Peyer's patch (tissue), 4 donors: ENCODE measurements at regions not wholly inside any gene's neighbourhood (a gene's known extent, or its start where the extent isn't known, plus 50 kb on each side); places are given as distances from the start of the nearest gene placed in this dataset.
A peak's percentile ranks its signal among the peaks of the same experiment; 100 is the strongest.

Source experiments
- DNase-seq, 3 donors: peaks; one replicate each; pipeline ENCODE4 v3.0.0-alpha.2; 2017 to 2019
- H3K27ac ChIP-seq, 4 donors: fragments of 200-600 bp; sonication (generic); one replicate each; pipeline ENCODE4 v1.5.1; 2016 to 2019
- H3K27me3 ChIP-seq, 2 donors: fragments of 200-600 bp; sonication (generic); one replicate each; pipeline ENCODE4 v1.5.1; 2019
- H3K36me3 ChIP-seq, 3 donors: fragments of 200-600 bp; sonication (generic); one replicate each; pipeline ENCODE4 v1.5.1; 2016 to 2019
- H3K4me1 ChIP-seq, 4 donors: fragments of 200-600 bp; sonication (generic); one replicate each; pipeline ENCODE4 v1.5.1; 2016 to 2019
- H3K4me3 ChIP-seq, 4 donors: fragments of 200-600 bp; sonication (generic); 1 replicate in 3 of 4; 2 replicates in 1 of 4; pipeline ENCODE4 v1.5.1; 2016 to 2019; ENCODE audit warnings: mild to moderate bottlenecking in 1 of 4
- H3K9me3 ChIP-seq, 4 donors: fragments of 200-600 bp; sonication (generic); one replicate each; pipeline ENCODE4 v1.5.1; 2016 to 2019; ENCODE audit warnings: mild to moderate bottlenecking in 1 of 4
- POLR2A ChIP-seq, 2 donors: fragments of 450-650 bp; IDR thresholded peaks; one replicate each; pipeline ENCODE4 v1.5.1; 2017; ENCODE audit warnings: antibody characterized with exemption in 2 of 2, mild to moderate bottlenecking in 2 of 2, moderate library complexity in 2 of 2
- TF ChIP-seq, protein P1 (sequence below), 6 experiments: fragments of 450-650 bp in 4 of 6; fragments of 200-600 bp in 2 of 6; sonication (generic) in 1 of 6; IDR thresholded peaks; one replicate each; pipeline ENCODE4 v1.5.1; 2017 to 2019; ENCODE audit warnings: antibody characterized with exemption in 6 of 6, mild to moderate bottlenecking in 3 of 6, moderate library complexity in 1 of 6

DNA sequence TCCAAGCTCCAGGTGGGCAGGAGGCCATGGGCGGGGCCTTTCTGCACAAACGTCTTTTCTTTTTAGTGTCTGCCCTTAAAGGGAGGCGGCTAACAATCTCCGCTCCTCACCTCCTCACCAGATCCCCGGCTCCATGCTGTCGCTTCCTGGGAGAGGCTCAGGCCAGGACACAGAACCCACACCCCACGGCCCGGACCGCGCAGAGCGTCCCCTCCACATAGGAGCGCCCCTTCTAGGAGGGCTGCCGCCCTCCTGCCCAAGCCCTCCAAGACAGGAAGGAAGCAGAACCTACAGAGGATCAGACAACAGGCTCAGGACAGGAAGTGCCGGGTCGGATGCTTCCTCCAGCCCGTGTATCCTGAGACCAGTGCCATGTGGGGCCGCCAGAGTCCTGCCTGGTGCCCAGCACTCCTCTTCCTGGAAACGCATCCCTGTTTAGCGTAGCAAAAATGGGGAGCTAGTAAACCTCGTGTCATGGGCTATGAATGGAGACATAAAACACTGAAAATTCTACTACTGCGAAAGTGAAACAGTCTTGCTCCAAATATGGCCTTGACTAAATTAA is 83.2 kb upstream of the ATP10A start:
- no peak overlapping the region for H3K27ac ChIP-seq
- no peak overlapping the region for H3K4me3 ChIP-seq
- H3K4me1 ChIP-seq: peaks cover 0 to 2% (median 0%) of the 10 kb centered on the region in 4 donors
- no peak for TF ChIP-seq POLR2A (IDR thresholded peaks at IDR 0.05)
- TF ChIP-seq, protein P1, sequence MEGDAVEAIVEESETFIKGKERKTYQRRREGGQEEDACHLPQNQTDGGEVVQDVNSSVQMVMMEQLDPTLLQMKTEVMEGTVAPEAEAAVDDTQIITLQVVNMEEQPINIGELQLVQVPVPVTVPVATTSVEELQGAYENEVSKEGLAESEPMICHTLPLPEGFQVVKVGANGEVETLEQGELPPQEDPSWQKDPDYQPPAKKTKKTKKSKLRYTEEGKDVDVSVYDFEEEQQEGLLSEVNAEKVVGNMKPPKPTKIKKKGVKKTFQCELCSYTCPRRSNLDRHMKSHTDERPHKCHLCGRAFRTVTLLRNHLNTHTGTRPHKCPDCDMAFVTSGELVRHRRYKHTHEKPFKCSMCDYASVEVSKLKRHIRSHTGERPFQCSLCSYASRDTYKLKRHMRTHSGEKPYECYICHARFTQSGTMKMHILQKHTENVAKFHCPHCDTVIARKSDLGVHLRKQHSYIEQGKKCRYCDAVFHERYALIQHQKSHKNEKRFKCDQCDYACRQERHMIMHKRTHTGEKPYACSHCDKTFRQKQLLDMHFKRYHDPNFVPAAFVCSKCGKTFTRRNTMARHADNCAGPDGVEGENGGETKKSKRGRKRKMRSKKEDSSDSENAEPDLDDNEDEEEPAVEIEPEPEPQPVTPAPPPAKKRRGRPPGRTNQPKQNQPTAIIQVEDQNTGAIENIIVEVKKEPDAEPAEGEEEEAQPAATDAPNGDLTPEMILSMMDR (IDR thresholded peaks at IDR 0.05): no peak
- no peaks in the 10 kb centered on the region for H3K36me3 ChIP-seq
- no peak for DNase-seq
- no peaks in the 10 kb centered on the region for H3K27me3 ChIP-seq
- H3K9me3 ChIP-seq: peaks cover 0 to 3% (median 0%) of the 10 kb centered on the region in 4 donors

DNA sequence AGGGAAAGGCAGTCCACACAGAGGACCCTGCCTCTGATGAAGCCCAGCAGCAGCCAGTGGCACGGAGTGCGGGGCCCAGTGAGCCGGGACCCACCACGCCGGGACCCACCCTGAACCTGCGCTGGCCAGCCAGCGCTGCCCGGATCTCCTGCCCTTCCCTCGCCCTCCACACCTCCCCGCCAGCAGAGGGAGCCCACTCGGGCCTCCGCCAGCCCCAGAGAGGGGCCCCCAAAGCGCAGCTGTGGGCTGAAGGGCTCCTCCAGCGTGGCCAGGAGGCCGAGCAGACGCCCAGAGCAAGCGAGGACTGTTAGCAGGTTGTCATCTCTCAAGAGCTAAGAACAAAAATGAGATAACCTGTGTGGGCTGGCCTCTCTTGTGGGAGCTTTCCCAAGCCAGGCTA is 81.3 kb upstream of the ATP10A start:
- Histone ChIP-seq H3K27ac (no peak overlapping the region), H3K4me1 (peaks cover 0 to 2% (median 0%) of the 10 kb centered on the region in 4 donors), H3K9me3 (peaks cover 0 to 3% (median 0%) of the 10 kb centered on the region in 4 donors), H3K36me3 (no peaks in the 10 kb centered on the region), H3K27me3 (no peaks in the 10 kb centered on the region), H3K4me3 (no peak overlapping the region)
- TF ChIP-seq, protein P1 (IDR thresholded peaks at IDR 0.05): no peak
- TF ChIP-seq POLR2A (IDR thresholded peaks at IDR 0.05): no peak
- DNase-seq: no peak

DNA sequence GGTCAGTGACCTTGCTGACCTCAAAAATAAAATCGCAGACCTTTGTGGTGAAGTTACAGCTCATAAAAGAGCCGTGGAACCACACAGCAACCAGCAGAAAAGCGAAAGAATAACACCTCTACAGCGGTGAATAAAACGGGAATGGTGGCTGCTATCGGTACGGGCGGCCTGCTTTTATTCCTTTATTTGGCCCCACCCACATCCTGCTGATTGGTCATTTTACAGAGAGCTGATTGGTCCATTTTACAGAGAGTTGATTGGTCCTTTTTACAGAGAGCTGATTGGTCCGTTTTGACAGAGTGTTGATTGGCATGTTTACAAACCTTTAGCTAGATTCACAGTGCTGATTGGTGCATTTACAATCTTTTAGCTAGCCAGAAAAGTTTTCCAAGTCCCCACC is 80.7 kb upstream of the ATP10A start:
- DNase-seq: no peak
- Histone ChIP-seq H3K27me3 (no peaks in the 10 kb centered on the region), H3K27ac (no peak overlapping the region), H3K4me3 (no peak overlapping the region), H3K36me3 (no peaks in the 10 kb centered on the region), H3K4me1 (peaks cover 0 to 2% (median 0%) of the 10 kb centered on the region in 4 donors), H3K9me3 (peaks cover 0 to 3% (median 0%) of the 10 kb centered on the region in 4 donors)
- TF ChIP-seq, protein P1 (IDR thresholded peaks at IDR 0.05): no peak

DNA sequence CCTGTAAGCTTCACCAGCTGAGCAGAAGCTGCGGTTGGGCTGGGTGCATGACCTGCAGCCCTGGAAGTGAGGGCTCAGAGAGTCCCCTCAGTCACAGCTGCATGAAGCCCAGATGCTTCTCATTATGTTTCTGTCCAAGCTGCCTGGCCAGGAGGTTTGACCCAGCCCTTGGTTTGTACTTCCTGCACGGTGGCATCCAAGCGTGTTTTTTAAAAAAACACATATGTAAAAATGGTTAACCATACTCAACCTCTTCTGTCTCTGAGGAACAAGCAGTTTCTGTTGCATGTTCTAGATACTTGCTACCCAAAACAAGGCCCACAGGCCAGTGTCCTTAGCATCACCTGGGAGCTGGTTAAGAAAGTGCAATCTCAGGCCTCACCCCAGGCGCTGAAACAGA is 76.0 kb upstream of the ATP10A start:
- TF ChIP-seq POLR2A (IDR thresholded peaks at IDR 0.05): no peak
- TF ChIP-seq, protein P1 (IDR thresholded peaks at IDR 0.05): no peak
- H3K36me3 ChIP-seq: no peaks in the 10 kb centered on the region
- no peak overlapping the region for H3K4me3 ChIP-seq
- no peaks in the 10 kb centered on the region for H3K9me3 ChIP-seq
- peak overlapping the region in 2 of 4 donors; percentile 9 to 49 for H3K27ac ChIP-seq
- DNase-seq: peak in 2 of 3 donors; percentile 73 to 83
- no peaks in the 10 kb centered on the region for H3K27me3 ChIP-seq
- no peaks in the 10 kb centered on the region for H3K4me1 ChIP-seq

DNA sequence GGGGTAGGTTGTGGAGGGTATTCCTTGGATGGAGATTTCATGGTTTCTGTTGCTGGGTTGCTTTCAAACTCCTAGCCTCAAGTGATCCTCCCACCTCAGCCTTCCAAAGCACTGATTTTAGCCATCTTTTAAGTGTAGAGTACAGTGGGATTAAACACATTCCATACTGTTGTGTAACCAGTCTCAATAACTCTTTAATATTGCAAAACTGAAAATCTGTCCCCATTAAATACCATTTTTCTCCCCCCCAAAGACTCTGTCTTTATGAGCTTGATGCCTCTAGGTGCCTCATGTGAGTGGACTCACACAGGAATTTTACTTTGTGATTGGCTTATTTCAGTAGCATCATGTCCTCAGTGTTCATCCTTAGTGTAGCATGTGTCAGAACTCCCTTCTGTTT is 74.7 kb upstream of the ATP10A start:
- Histone ChIP-seq H3K27me3 (no peaks in the 10 kb centered on the region), H3K4me3 (no peak overlapping the region), H3K36me3 (no peaks in the 10 kb centered on the region), H3K4me1 (no peaks in the 10 kb centered on the region), H3K27ac (no peak overlapping the region), H3K9me3 (no peaks in the 10 kb centered on the region)
- TF ChIP-seq, protein P1 (IDR thresholded peaks at IDR 0.05): no peak
- TF ChIP-seq POLR2A (IDR thresholded peaks at IDR 0.05): no peak
- DNase-seq: no peak

DNA sequence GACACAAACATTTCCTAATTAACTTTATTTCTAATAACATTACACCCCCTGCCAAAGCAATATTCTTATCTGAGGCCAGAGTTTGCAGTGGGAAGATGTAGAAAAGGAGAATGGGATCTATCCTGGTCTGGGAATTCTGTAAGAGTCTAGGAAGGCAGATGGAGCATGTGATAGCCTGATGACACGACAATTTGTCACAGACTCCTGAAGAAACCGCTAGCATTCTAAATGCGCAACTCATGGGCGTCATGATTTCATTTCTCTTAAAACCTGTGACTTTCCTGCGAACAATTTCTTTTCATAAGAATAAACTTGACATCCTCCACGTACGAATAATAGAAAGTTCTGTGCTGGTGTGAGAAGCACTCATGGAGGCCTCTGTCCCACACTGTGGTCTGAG is 72.9 kb upstream of the ATP10A start:
- no peaks in the 10 kb centered on the region for H3K4me1 ChIP-seq
- H3K27ac ChIP-seq: no peak overlapping the region
- no peaks in the 10 kb centered on the region for H3K9me3 ChIP-seq
- H3K4me3 ChIP-seq: no peak overlapping the region
- H3K27me3 ChIP-seq: no peaks in the 10 kb centered on the region
- TF ChIP-seq POLR2A (IDR thresholded peaks at IDR 0.05): no peak
- TF ChIP-seq, protein P1 (IDR thresholded peaks at IDR 0.05): no peak
- DNase-seq: no peak
- H3K36me3 ChIP-seq: no peaks in the 10 kb centered on the region
